ENCODE measurements at regions not wholly inside any gene's neighbourhood (a gene's known extent, or its start where the extent isn't known, plus 50 kb on each side); places are given as distances from the start of the nearest gene placed in this dataset.

DNA sequence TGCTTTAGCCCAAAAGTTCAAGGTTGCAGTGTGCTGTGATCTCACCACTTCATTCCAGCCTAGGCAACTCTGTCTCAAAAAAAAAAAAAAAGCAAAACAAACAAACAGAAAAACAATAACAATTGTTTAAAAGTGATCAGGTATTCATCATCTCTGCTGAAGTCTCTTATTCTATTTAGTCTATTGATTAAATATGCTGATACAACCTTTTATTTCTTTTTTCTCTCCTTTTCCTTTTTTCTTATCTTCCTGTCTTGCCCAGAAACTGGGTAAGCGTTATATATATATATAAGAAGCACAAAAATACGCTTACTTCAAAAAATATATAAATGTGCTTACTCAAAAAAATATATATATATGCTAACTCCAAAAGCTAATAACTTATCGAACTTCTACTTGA is 213.8 kb upstream of the EEA1 start:
- 93 to 97% (median 96%) methylated on average over 3 of the region's 3 CpGs for WGBS, 5 donors
- TF ChIP-seq, protein P1, sequence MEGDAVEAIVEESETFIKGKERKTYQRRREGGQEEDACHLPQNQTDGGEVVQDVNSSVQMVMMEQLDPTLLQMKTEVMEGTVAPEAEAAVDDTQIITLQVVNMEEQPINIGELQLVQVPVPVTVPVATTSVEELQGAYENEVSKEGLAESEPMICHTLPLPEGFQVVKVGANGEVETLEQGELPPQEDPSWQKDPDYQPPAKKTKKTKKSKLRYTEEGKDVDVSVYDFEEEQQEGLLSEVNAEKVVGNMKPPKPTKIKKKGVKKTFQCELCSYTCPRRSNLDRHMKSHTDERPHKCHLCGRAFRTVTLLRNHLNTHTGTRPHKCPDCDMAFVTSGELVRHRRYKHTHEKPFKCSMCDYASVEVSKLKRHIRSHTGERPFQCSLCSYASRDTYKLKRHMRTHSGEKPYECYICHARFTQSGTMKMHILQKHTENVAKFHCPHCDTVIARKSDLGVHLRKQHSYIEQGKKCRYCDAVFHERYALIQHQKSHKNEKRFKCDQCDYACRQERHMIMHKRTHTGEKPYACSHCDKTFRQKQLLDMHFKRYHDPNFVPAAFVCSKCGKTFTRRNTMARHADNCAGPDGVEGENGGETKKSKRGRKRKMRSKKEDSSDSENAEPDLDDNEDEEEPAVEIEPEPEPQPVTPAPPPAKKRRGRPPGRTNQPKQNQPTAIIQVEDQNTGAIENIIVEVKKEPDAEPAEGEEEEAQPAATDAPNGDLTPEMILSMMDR (IDR thresholded peaks at IDR 0.05 in 8 of 11, conservative IDR thresholded peaks at IDR 0.05 in 3 of 11), result no peak
- no peak for TF ChIP-seq POLR2AphosphoS5 (IDR thresholded peaks at IDR 0.05)
- no peak for TF ChIP-seq POLR2A (IDR thresholded peaks at IDR 0.05)
- DNase-seq, result no peak
- H3K27ac ChIP-seq, result no peak overlapping the region
- intact Hi-C loops (cut with DNase I; ENCODE audit: low total_unique reads), result no loop called here
- H3K4me1 ChIP-seq, result peaks cover 0 to 22% (median 11%) of the 10 kb centered on the region in 6 donors
- no peak overlapping the region for H3K4me3 ChIP-seq
- no peaks in the 10 kb centered on the region for H3K36me3 ChIP-seq
- peaks cover 0 to 8% (median 0%) of the 10 kb centered on the region in 8 donors for H3K9me3 ChIP-seq
- H3K27me3 ChIP-seq (replicated peaks in 1 of 7), result no peaks in the 10 kb centered on the region

DNA sequence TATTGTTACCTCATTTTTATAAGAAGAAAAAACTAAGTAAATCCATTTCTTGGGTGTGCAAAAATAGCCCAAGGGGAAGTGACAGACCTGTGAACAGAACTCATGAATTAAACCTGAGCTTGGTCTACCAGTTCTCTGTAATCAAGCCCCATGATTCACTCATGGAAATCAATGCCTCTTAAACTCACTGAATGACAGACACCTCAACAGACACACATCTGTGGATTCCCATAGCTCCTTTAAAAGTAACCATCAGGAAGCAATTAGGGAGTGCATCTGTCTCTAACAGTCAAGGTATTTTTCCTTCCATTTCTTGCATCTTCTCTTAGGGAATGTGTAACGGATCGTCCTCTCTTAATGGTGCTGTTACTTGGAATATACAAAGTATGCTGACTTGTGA is 215.0 kb upstream of the EEA1 start:
- Histone ChIP-seq H3K4me1 (peaks cover 0 to 9% (median 4%) of the 10 kb centered on the region in 6 donors), H3K27ac (no peak overlapping the region), H3K4me3 (no peak overlapping the region), H3K27me3 (replicated peaks in 1 of 7) (no peaks in the 10 kb centered on the region), H3K9me3 (peaks cover 0 to 8% (median 0%) of the 10 kb centered on the region in 8 donors), H3K36me3 (no peaks in the 10 kb centered on the region)
- TF ChIP-seq POLR2A (IDR thresholded peaks at IDR 0.05) (no peak), POLR2AphosphoS5 (IDR thresholded peaks at IDR 0.05) (no peak)
- TF ChIP-seq, protein P1 (IDR thresholded peaks at IDR 0.05 in 8 of 11, conservative IDR thresholded peaks at IDR 0.05 in 3 of 11), result no peak
- WGBS, 5 donors, result 87 to 93% (median 92%) methylated on average over 2 of the region's 2 CpGs
- intact Hi-C loops (cut with DNase I; ENCODE audit: low total_unique reads), result no loop called here
- no peak for DNase-seq

- peaks cover 0 to 8% (median 0%) of the 10 kb centered on the region in 8 donors for H3K9me3 ChIP-seq
- no peak overlapping the region for H3K4me3 ChIP-seq
- WGBS, 5 donors, result 76 to 94% (median 87%) methylated on average over 5 of the region's 5 CpGs
- H3K4me1 ChIP-seq, result no peaks in the 10 kb centered on the region
- no peaks in the 10 kb centered on the region for H3K36me3 ChIP-seq
- H3K27me3 ChIP-seq (replicated peaks in 1 of 7), result no peaks in the 10 kb centered on the region
- intact Hi-C loops (cut with DNase I; ENCODE audit: low total_unique reads), result no loop called here
- TF ChIP-seq, protein P1 (IDR thresholded peaks at IDR 0.05 in 8 of 11, conservative IDR thresholded peaks at IDR 0.05 in 3 of 11), result no peak
- TF ChIP-seq POLR2A (IDR thresholded peaks at IDR 0.05) (no peak), POLR2AphosphoS5 (IDR thresholded peaks at IDR 0.05) (no peak)
- H3K27ac ChIP-seq, result no peak overlapping the region
- no peak for DNase-seq
Observed at GRCh38 chr12:93145086-93145485, 216.0 kb upstream of the EEA1 start.

- H3K4me3 ChIP-seq, result no peak overlapping the region
- 74 to 82% (median 76%) methylated on average over 4 of the region's 4 CpGs for WGBS, 5 donors
Observed at GRCh38 chr12:93146263-93146939, 217.3 kb upstream of the EEA1 start.

More at GRCh38 chr12:93146263-93146939, 217.3 kb upstream of the EEA1 start:
- no peak for DNase-seq
- no peaks in the 10 kb centered on the region for H3K27me3 ChIP-seq (replicated peaks in 1 of 7)
- intact Hi-C loops (cut with DNase I; ENCODE audit: low total_unique reads), result no loop called here
- H3K36me3 ChIP-seq, result no peaks in the 10 kb centered on the region
- no peak for TF ChIP-seq POLR2A (IDR thresholded peaks at IDR 0.05)
- TF ChIP-seq, protein P1 (IDR thresholded peaks at IDR 0.05 in 8 of 11, conservative IDR thresholded peaks at IDR 0.05 in 3 of 11), result no peak
- no peaks in the 10 kb centered on the region for H3K4me1 ChIP-seq
- peaks cover 0 to 3% (median 0%) of the 10 kb centered on the region in 8 donors for H3K9me3 ChIP-seq
- no peak overlapping the region for H3K27ac ChIP-seq

Measured in spleen (tissue), 11 donors.